C4-2B (cell line): ENCODE measurements at regions not wholly inside any gene's neighbourhood (a gene's known extent, or its start where the extent isn't known, plus 50 kb on each side); places are given as distances from the start of the nearest gene placed in this dataset.

Source experiments
- CTCF ChIP-seq: fragments of 450-650 bp; conservative IDR thresholded peaks from 2 replicates; pipeline ENCODE4 v1.5.1; 2017; ENCODE audit warnings: mild to moderate bottlenecking
- ZFX ChIP-seq: fragments of 450-650 bp; IDR thresholded peaks from 2 replicates; pipeline ENCODE4 v1.6.1; 2017

- TF ChIP-seq CTCF (no peak), ZFX (no peak)
Measured at GRCh38 chr5:6818594-6819511, 105.6 kb downstream of the TENT4A start.
